RWPE2 (cell line): ENCODE measurements at regions not wholly inside any gene's neighbourhood (a gene's known extent, or its start where the extent isn't known, plus 50 kb on each side); places are given as distances from the start of the nearest gene placed in this dataset.
A peak's percentile ranks its signal among the peaks of the same experiment; 100 is the strongest.

Experiments
- ATAC-seq: fragments of 200-7000 bp; cut with Tn5 transposase; 3 replicates; pipeline ENCODE4 v1.9.1; 2021; ENCODE audit warnings: low read depth
- DNase-seq: peaks from one replicate; pipeline ENCODE4 v3.0.0-alpha.2; 2020; ENCODE audit warnings: low spot score
- H3K27ac ChIP-seq: fragments of 450-650 bp; 2 replicates; pipeline ENCODE4 v1.5.1; 2017; ENCODE audit warnings: mild to moderate bottlenecking; ENCODE audit not compliant: poor library complexity, severe bottlenecking
- H3K27me3 ChIP-seq: fragments of 250-450 bp; sonication (Bioruptor Pico); 2 replicates; pipeline ENCODE4 v1.5.1; 2021; ENCODE audit warnings: mild to moderate bottlenecking, moderate library complexity; ENCODE audit not compliant: insufficient read depth, poor library complexity, severe bottlenecking
- H3K36me3 ChIP-seq: fragments of 250-450 bp; sonication (Bioruptor Pico); 2 replicates; pipeline ENCODE4 v1.5.1; 2020; ENCODE audit warnings: low read depth, mild to moderate bottlenecking, moderate library complexity
- H3K4me1 ChIP-seq: fragments of 250-450 bp; sonication (Bioruptor Pico); 2 replicates; pipeline ENCODE4 v1.5.1; 2021; ENCODE audit warnings: mild to moderate bottlenecking, moderate library complexity; ENCODE audit not compliant: insufficient read depth, poor library complexity, severe bottlenecking
- H3K4me3 ChIP-seq: fragments of 250-450 bp; sonication (Bioruptor Pico); 2 replicates; pipeline ENCODE4 v1.5.1; 2021; ENCODE audit warnings: mild to moderate bottlenecking, moderate library complexity; ENCODE audit not compliant: severe bottlenecking
- H3K9me3 ChIP-seq: fragments of 250-450 bp; sonication (Bioruptor Pico); 2 replicates; pipeline ENCODE4 v1.5.1; 2021; ENCODE audit warnings: mild to moderate bottlenecking, moderate library complexity; ENCODE audit not compliant: severe bottlenecking
- TF ChIP-seq, protein P1 (sequence below): fragments of 450-650 bp; IDR thresholded peaks from one replicate; pipeline ENCODE4 v1.5.1; 2017; ENCODE audit warnings: mild to moderate bottlenecking, moderate library complexity; ENCODE audit not compliant: poor library complexity, severe bottlenecking

DNA sequence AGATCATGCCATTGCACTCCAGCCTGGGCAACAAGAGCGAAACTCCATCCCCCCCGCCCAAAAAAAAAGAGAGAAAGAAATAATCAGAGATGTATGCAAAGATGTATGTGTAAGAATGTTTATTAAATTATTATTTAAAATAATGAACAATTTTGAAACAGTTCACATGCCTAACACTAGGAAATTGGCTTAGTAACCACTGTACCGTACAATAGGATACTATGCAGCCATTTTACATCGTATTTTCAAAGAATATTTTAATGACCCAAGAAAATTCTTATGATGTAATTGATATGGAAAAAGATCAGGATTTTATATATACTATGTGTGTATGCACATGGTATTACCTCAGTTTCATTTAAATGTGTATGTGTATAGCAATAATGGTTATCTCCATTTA lies 190.5 kb downstream of the ZFP36L2 start:
- Histone ChIP-seq H3K27ac (no peak overlapping the region), H3K4me3 (no peak overlapping the region), H3K36me3 (no peaks in the 10 kb centered on the region), H3K4me1 (peaks cover 36% of the 10 kb centered on the region), H3K9me3 (no peaks in the 10 kb centered on the region), H3K27me3 (no peaks in the 10 kb centered on the region)
- DNase-seq (no peak), ATAC-seq (no peak)
- TF ChIP-seq, protein P1, sequence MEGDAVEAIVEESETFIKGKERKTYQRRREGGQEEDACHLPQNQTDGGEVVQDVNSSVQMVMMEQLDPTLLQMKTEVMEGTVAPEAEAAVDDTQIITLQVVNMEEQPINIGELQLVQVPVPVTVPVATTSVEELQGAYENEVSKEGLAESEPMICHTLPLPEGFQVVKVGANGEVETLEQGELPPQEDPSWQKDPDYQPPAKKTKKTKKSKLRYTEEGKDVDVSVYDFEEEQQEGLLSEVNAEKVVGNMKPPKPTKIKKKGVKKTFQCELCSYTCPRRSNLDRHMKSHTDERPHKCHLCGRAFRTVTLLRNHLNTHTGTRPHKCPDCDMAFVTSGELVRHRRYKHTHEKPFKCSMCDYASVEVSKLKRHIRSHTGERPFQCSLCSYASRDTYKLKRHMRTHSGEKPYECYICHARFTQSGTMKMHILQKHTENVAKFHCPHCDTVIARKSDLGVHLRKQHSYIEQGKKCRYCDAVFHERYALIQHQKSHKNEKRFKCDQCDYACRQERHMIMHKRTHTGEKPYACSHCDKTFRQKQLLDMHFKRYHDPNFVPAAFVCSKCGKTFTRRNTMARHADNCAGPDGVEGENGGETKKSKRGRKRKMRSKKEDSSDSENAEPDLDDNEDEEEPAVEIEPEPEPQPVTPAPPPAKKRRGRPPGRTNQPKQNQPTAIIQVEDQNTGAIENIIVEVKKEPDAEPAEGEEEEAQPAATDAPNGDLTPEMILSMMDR: no peak

GRCh38 chr2:43034921-43035320 lies 191.5 kb downstream of the ZFP36L2 start:
- H3K36me3 ChIP-seq: no peaks in the 10 kb centered on the region
- TF ChIP-seq, protein P1: no peak
- H3K4me3 ChIP-seq: no peak overlapping the region
- DNase-seq (no peak), ATAC-seq (no peak)
- H3K27me3 ChIP-seq: no peaks in the 10 kb centered on the region
- no peak overlapping the region for H3K27ac ChIP-seq
- peaks cover 26% of the 10 kb centered on the region for H3K4me1 ChIP-seq
- no peaks in the 10 kb centered on the region for H3K9me3 ChIP-seq

DNA sequence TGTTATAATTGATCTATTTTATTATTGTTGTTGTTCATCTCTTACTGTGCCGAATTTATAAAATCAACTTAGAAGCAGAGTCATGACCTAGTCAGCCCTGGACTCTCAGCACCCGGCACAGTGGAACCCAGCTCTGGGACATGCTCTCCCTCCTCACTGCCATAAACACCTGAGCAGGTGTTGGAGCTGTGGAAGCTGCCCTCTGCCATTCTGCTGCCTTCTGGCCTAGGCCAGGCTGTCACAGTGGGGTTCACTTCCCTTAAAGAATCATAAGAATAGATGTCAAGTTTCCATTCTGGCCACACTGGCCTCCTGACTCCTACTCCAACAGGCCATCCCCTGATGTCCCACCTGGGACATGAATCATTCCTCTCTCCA lies 192.2 kb downstream of the ZFP36L2 start:
- no peak for ATAC-seq
- TF ChIP-seq, protein P1: no peak
- Histone ChIP-seq H3K9me3 (no peaks in the 10 kb centered on the region), H3K27me3 (no peaks in the 10 kb centered on the region), H3K36me3 (no peaks in the 10 kb centered on the region), H3K4me3 (no peak overlapping the region), H3K27ac (no peak overlapping the region), H3K4me1 (peaks cover 21% of the 10 kb centered on the region)
- DNase-seq: no peak

DNA sequence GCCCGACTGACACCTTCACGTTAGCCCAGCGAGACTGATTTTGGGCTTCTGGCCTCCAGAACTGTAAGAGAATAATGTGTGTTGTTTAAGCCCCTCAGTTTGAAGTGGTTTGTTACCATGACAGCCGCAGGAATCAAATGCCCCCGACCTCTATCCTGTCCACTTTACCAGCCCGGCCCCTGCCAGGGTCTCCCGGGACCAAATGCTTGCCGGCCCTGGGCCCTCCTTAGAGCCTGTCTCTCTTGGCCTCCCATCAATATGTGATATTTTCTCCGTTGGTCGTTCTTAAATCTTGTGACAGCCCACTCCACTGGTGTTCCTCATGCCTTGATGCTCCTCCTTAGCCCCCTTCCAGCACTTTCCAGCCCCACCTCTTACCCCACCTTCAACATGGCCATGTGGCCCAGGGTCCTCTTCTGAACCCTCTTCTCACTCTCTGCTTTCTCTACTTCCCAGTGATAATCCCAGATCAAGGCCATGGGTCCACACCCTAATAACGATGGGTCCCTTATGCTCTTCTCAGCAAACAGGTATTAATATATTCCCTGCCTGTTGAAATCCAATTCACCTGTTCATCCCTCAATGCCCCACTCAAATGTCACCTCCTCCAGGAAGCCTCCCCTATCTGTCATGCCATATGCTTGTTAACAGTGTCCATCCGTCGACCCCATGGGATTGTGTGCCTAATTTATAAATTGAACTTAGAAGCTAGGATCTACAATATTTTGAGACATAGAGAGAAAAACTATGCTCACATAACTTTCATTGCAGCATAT lies 192.8 kb downstream of the ZFP36L2 start:
- Histone ChIP-seq H3K9me3 (no peaks in the 10 kb centered on the region), H3K27me3 (no peaks in the 10 kb centered on the region)
- no peak for ATAC-seq

GRCh38 chr2:43033016-43033270 lies 193.5 kb downstream of the ZFP36L2 start:
- no peak for DNase-seq
- Histone ChIP-seq H3K27ac (peak overlapping the region; percentile 62), H3K4me1 (peaks cover 9% of the 10 kb centered on the region), H3K27me3 (no peaks in the 10 kb centered on the region), H3K36me3 (no peaks in the 10 kb centered on the region), H3K4me3 (no peak overlapping the region), H3K9me3 (no peaks in the 10 kb centered on the region)
- TF ChIP-seq, protein P1: no peak
- ATAC-seq: no peak

More for the DNA sequence above, 192.8 kb downstream of the ZFP36L2 start:
- no peak overlapping the region for H3K4me3 ChIP-seq
- TF ChIP-seq, protein P1: no peak
- peaks cover 15% of the 10 kb centered on the region for H3K4me1 ChIP-seq
- peak overlapping the region; percentile 62 for H3K27ac ChIP-seq
- DNase-seq: no peak
- no peaks in the 10 kb centered on the region for H3K36me3 ChIP-seq
